Activated CD4-positive, alpha-beta T cell treated with anti-CD3 and anti-CD28 coated beads, Interleukin-2, amount 10 ng/mL, durations not matched to agents 7 days and 5 days (primary cell): ENCODE measurements at regions not wholly inside any gene's neighbourhood (a gene's known extent, or its start where the extent isn't known, plus 50 kb on each side); places are given as distances from the start of the nearest gene placed in this dataset.
A peak's percentile ranks its signal among the peaks of the same experiment; 100 is the strongest.
"Not testable (repeated sequence)": the region's sequence is repeated elsewhere in the genome, so short reads cannot be mapped to it uniquely, and the experiment has no call there.

Source experiments
- CTCF ChIA-PET: fragments of 350-600 bp; sonication (Branson Sonifier 250); formaldehyde crosslinking; loops from one replicate; lab custom pipeline; 2021; ENCODE audit warnings: antibody characterized with exemption; lab: Charles Lee
- POLR2A ChIA-PET: fragments of 350-600 bp; sonication (Branson Sonifier 250); formaldehyde crosslinking; loops from one replicate; lab custom pipeline; 2021; ENCODE audit warnings: antibody characterized with exemption; lab: Charles Lee
- DNase-seq: peaks from one replicate; pipeline ENCODE4 v3.0.0-alpha.2; 2020
- H3K27ac Mint-ChIP-seq: one replicate; pipeline ENCODE4 v1.8.0; 2021; ENCODE audit warnings: mild to moderate bottlenecking, moderate library complexity, mixed read lengths
- H3K27me3 Mint-ChIP-seq: one replicate; pipeline ENCODE4 v1.8.0; 2021; ENCODE audit warnings: mixed read lengths
- H3K36me3 Mint-ChIP-seq: one replicate; pipeline ENCODE4 v1.8.0; 2021; ENCODE audit warnings: low read depth, mixed read lengths
- H3K4me1 Mint-ChIP-seq: one replicate; pipeline ENCODE4 v1.8.0; 2021; ENCODE audit warnings: mixed read lengths
- H3K4me3 Mint-ChIP-seq: one replicate; pipeline ENCODE4 v1.8.0; 2021; ENCODE audit warnings: mild to moderate bottlenecking, moderate library complexity, mixed read lengths
- H3K9me3 Mint-ChIP-seq: one replicate; pipeline ENCODE4 v1.8.0; 2021; ENCODE audit warnings: mixed read lengths

DNA sequence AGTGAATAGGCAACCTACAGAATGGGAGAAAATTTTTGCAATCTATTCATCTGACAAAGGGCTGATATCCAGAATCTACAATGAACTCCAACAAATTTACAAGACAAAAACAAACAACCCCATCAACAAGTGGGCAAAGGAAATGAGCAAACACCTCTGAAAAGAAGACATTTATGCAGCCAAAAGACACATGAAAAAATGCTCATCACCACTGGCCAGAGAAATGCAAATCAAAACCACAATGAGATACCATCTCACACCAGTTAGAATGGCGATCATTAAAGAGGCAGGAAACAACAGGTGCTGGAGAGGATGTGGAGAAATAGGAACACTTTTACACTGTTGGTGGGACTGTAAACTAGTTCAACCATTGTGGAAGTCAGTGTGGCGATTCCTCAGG, 114.0 kb upstream of the ROPN1B start:
- H3K4me3 Mint-ChIP-seq, CTCF ChIA-PET, H3K27ac Mint-ChIP-seq: not testable (repeated sequence)

GRCh38 chr3:125860547-125860946, 108.4 kb upstream of the ROPN1B start:
- CTCF ChIA-PET, H3K4me1 Mint-ChIP-seq, DNase-seq, POLR2A ChIA-PET, H3K36me3 Mint-ChIP-seq, H3K9me3 Mint-ChIP-seq, H3K27me3 Mint-ChIP-seq, H3K4me3 Mint-ChIP-seq, H3K27ac Mint-ChIP-seq: not testable (repeated sequence)

More for the DNA sequence above, 114.0 kb upstream of the ROPN1B start:
- H3K4me1 Mint-ChIP-seq, H3K36me3 Mint-ChIP-seq, DNase-seq, H3K9me3 Mint-ChIP-seq, POLR2A ChIA-PET: not testable (repeated sequence)
- H3K27me3 Mint-ChIP-seq: peaks cover 10% of the 10 kb centered on the region

DNA sequence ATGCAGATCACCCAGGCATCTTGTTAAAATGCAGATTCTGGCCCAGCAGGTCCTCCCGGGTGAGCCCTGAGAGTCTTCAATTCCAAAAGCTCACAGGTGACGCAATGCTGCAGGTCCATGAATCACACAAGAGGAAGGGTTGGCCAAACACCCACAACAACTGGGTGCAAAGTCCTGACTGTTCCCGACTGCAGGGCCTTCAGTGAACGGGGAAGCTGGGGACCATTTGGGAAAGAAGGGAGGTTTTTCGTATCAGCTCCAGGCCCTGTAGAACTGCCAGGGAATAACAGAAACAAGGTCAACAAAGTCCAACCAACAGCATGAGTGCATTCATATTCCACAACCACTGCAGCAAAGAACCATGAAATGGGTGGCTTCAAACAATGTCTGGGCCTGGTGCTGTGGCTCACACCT, 106.1 kb upstream of the ROPN1B start:
- H3K36me3 Mint-ChIP-seq, CTCF ChIA-PET, H3K9me3 Mint-ChIP-seq, POLR2A ChIA-PET, DNase-seq, H3K4me3 Mint-ChIP-seq, H3K4me1 Mint-ChIP-seq, H3K27ac Mint-ChIP-seq, H3K27me3 Mint-ChIP-seq: not testable (repeated sequence)

DNA sequence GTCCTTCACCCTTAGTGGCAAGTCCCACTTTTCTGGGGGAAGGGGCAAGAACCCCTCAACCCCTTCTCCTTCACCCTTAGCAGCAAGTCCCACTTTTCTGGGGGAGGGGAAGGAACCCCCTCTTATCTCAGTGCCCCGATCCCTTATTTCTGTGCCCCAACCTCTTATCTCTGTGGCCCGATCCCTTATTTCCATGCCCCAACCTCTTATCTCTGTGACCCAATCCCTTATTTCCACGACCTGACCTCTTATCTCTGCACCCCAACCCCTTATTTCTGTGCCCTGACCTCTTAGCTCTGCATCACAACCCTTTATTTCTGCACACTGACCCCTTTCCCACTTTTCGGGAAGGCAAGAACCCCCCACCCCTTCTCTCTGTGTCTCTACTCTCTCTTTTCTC, 104.4 kb upstream of the ROPN1B start:
- H3K36me3 Mint-ChIP-seq, H3K9me3 Mint-ChIP-seq, H3K27ac Mint-ChIP-seq, DNase-seq, H3K4me1 Mint-ChIP-seq, POLR2A ChIA-PET, H3K27me3 Mint-ChIP-seq, H3K4me3 Mint-ChIP-seq, CTCF ChIA-PET: not testable (repeated sequence)

DNA sequence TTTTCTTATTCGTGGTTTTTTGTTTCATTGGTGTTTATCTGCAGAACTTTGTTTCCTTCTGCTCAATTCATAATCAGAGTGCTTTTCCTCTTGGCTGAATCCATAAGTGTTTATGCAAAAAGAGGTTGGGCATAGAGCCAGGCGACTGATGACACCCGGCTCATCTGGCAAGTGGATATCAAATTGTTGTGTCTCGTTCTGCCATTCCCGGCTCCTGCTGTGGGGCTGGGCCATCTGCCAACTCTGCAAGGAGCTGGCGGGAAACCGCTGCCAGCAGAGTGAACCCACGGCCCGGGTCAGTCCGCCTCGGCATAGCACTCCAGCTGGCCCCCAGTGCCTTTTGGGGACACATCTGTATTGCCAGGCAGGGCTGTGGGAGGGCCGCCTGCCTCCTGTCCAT, 83.0 kb upstream of the ROPN1B start:
- CTCF ChIA-PET, POLR2A ChIA-PET, DNase-seq: not testable (repeated sequence)

DNA sequence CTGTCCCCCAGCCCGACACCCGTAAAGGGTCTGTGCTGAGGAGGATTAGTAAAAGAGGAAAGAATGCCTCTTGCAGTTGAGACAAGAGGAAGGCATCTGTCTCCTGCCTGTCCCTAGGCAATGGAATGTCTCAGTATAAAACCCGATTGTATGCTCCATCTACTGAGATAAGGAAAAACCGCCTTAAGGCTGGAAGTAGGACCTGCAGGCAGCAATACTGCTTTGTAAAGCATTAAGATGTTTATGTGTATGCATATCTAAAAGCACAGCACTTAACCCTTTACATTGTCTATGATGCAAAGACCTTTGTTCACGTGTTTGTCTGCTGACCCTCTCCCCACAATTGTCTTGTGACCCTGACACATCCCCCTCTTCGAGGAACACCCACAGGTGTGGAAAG, 69.8 kb upstream of the ROPN1B start:
- H3K27ac Mint-ChIP-seq, POLR2A ChIA-PET, DNase-seq, H3K4me3 Mint-ChIP-seq, H3K36me3 Mint-ChIP-seq, H3K4me1 Mint-ChIP-seq, H3K9me3 Mint-ChIP-seq, H3K27me3 Mint-ChIP-seq, CTCF ChIA-PET: not testable (repeated sequence)

More for the DNA sequence above, 83.0 kb upstream of the ROPN1B start:
- not testable (repeated sequence) for H3K27ac Mint-ChIP-seq, H3K36me3 Mint-ChIP-seq, H3K27me3 Mint-ChIP-seq, H3K4me1 Mint-ChIP-seq, H3K4me3 Mint-ChIP-seq
- H3K9me3 Mint-ChIP-seq: peaks cover 19% of the 10 kb centered on the region

GRCh38 chr3:125901473-125901872, 67.5 kb upstream of the ROPN1B start:
- H3K27me3 Mint-ChIP-seq, H3K4me3 Mint-ChIP-seq, H3K27ac Mint-ChIP-seq, DNase-seq, POLR2A ChIA-PET, CTCF ChIA-PET, H3K9me3 Mint-ChIP-seq, H3K36me3 Mint-ChIP-seq, H3K4me1 Mint-ChIP-seq: not testable (repeated sequence)

GRCh38 chr3:125903780-125904455, 65.1 kb upstream of the ROPN1B start:
- H3K27ac Mint-ChIP-seq, POLR2A ChIA-PET, CTCF ChIA-PET, H3K9me3 Mint-ChIP-seq, H3K4me3 Mint-ChIP-seq, DNase-seq, H3K36me3 Mint-ChIP-seq, H3K4me1 Mint-ChIP-seq, H3K27me3 Mint-ChIP-seq: not testable (repeated sequence)

DNA sequence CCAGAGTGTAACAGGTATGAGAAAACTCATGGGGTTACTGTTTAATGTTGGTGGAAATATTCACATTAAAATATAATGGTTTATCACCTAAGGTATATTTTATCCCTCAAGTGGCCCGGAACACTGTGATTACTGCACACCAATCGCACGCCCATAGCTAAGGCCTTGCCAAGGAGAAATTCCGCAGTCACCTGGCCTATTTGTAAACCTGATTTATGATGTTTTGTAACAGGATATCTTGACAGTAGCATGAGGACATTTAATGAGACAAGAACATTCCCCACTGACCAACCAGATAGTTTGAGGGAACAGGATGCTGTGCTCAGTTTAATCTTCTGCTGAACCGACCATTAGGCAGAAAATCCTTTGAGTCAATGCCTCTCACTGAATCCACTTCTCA, 61.7 kb upstream of the ROPN1B start:
- CTCF ChIA-PET: interaction anchor here (0.6 kb wide), 1 partner anchor 866 kb away, joined by 3 read pairs; no protein-coding TSS in a partner anchor
- H3K27ac Mint-ChIP-seq, H3K27me3 Mint-ChIP-seq, DNase-seq, POLR2A ChIA-PET, H3K36me3 Mint-ChIP-seq, H3K4me1 Mint-ChIP-seq, H3K4me3 Mint-ChIP-seq, H3K9me3 Mint-ChIP-seq: not testable (repeated sequence)

- H3K4me1 Mint-ChIP-seq: peaks cover 10% of the 10 kb centered on the region
- POLR2A ChIA-PET, H3K4me3 Mint-ChIP-seq, DNase-seq, H3K27me3 Mint-ChIP-seq, CTCF ChIA-PET, H3K9me3 Mint-ChIP-seq, H3K27ac Mint-ChIP-seq, H3K36me3 Mint-ChIP-seq: not testable (repeated sequence)
These were observed 58.1 kb upstream of the ROPN1B start for GRCh38 chr3:125910851-125911250.

GRCh38 chr3:125914608-125915436, 54.2 kb upstream of the ROPN1B start:
- DNase-seq, CTCF ChIA-PET, POLR2A ChIA-PET, H3K9me3 Mint-ChIP-seq, H3K36me3 Mint-ChIP-seq, H3K27me3 Mint-ChIP-seq: not testable (repeated sequence)
- peak overlapping the region; percentile 97 for H3K27ac Mint-ChIP-seq
- H3K4me3 Mint-ChIP-seq: peak overlapping the region; percentile 85
- peaks cover 24% of the 10 kb centered on the region for H3K4me1 Mint-ChIP-seq

- H3K27me3 Mint-ChIP-seq, H3K36me3 Mint-ChIP-seq, H3K9me3 Mint-ChIP-seq, DNase-seq, POLR2A ChIA-PET: not testable (repeated sequence)
- CTCF ChIA-PET: interaction anchor here (1.0 kb wide), 1 partner anchor 12 kb away, joined by 4 read pairs; no protein-coding TSS in a partner anchor
- Mint-ChIP-seq H3K27ac (peak overlapping the region; percentile 97), H3K4me1 (peaks cover 24% of the 10 kb centered on the region), H3K4me3 (peak overlapping the region; percentile 85)
These were observed 53.6 kb upstream of the ROPN1B start for GRCh38 chr3:125915437-125915787.

DNA sequence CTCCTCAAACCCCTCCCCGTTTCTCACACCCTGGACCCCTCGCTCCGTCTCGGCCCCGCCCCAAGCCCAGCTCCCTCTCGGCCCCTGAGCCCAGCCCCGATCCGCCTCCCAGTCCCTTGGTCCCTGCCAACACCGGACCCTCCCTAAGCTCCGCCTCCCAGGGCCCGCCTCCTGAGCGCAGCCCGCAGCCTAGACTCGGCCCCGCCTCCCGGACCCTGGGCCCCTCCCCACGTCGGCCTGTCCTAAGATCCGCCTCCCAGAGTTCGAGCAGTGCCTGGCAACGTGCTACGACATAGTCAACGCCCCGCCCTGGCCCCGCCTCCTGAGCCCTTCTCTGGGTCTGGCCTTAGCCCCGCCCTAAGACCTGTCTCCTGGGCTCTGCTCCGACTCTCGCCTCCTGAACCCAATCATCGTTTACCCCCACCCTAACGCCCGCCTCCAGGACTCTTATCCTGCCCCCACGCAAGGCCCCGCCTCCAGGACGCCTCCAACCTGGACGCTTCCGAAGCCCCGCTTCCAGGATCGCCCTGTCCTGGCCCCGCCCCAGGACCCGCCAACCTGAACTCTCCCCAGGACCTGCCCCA, 53.1 kb upstream of the ROPN1B start:
- H3K27me3 Mint-ChIP-seq, H3K9me3 Mint-ChIP-seq, POLR2A ChIA-PET, H3K36me3 Mint-ChIP-seq: not testable (repeated sequence)
- H3K4me1 Mint-ChIP-seq: peaks cover 24% of the 10 kb centered on the region
- CTCF ChIA-PET: interaction anchor here (1.0 kb wide), 1 partner anchor 11 kb away, joined by 4 read pairs; no protein-coding TSS in a partner anchor
- H3K27ac Mint-ChIP-seq: peak overlapping the region; percentile 97
- DNase-seq: peak; percentile 99
- peak overlapping the region; percentile 85 for H3K4me3 Mint-ChIP-seq
